Endothelial cell of umbilical vein (primary cell): ENCODE measurements at regions not wholly inside any gene's neighbourhood (a gene's known extent, or its start where the extent isn't known, plus 50 kb on each side); places are given as distances from the start of the nearest gene placed in this dataset.

Experiments used
- BruUV-seq: library from RNA; stranded (reverse); fragments of 400-500 nt; replicated peaks from 2 replicates; lab custom pipeline; 2021; lab: Mats Ljungman, UMichigan
- CTCF ChIA-PET: fragments of 300-600, 350-600 bp; sonication (Branson Sonifier 250); formaldehyde crosslinking; loops from one replicate; lab custom pipeline; 2021; ENCODE audit warnings: antibody characterized with exemption, inconsistent platforms; lab: Charles Lee
- POLR2A ChIA-PET: fragments of 300-600, 350-600 bp; sonication (Branson Sonifier 250); formaldehyde crosslinking; loops from one replicate; lab custom pipeline; 2021; ENCODE audit warnings: antibody characterized with exemption, inconsistent platforms; lab: Charles Lee
- DNase-seq: peaks from one replicate; pipeline ENCODE4 v3.0.0-alpha.2; 2011; ENCODE audit warnings: low read depth, low spot score
- FAIRE-seq: peaks from 2 replicates; lab custom pipeline; 2011; peaks lifted over from hg19 to GRCh38; lab: Jason Lieb, UNC
- H2AFZ ChIP-seq: 2 replicates; pipeline ENCODE4 v1.6.0; 2012; ENCODE audit warnings: low read depth, low read length, control low read depth, inconsistent platforms
- H3K27ac ChIP-seq: 2 replicates; pipeline ENCODE4 v1.5.1; 2011; ENCODE audit warnings: low read depth, mild to moderate bottlenecking, control low read depth, low read length, moderate library complexity; ENCODE audit not compliant: insufficient read depth
- H3K27me3 ChIP-seq, 2 experiments: 2 replicates each; pipeline versions ENCODE4 v1.6.0 to v1.6.1; 2011; ENCODE audit warnings: low read length in 2 of 2, mixed read lengths in 1 of 2; ENCODE audit not compliant: control insufficient read depth in 2 of 2, insufficient read depth in 2 of 2
- H3K36me3 ChIP-seq, 2 experiments: 2 replicates in 1 of 2; 3 replicates in 1 of 2; pipeline ENCODE4 v1.5.1; 2011; ENCODE audit warnings: low read length in 2 of 2, mild to moderate bottlenecking in 1 of 2, moderate library complexity in 1 of 2; ENCODE audit not compliant: control insufficient read depth in 2 of 2, insufficient read depth in 2 of 2; ENCODE audit errors: extremely low read depth in 1 of 2
- H3K4me1 ChIP-seq: 3 replicates; pipeline ENCODE4 v1.5.1; 2011; ENCODE audit warnings: mild to moderate bottlenecking, low read length; ENCODE audit not compliant: control insufficient read depth, insufficient read depth; ENCODE audit errors: extremely low read depth
- H3K4me2 ChIP-seq: 2 replicates; pipeline ENCODE4 v1.6.1; 2011; ENCODE audit warnings: low read length, control low read depth, mixed read lengths; ENCODE audit not compliant: insufficient read depth
- H3K4me3 ChIP-seq, 3 experiments: fragments of 200-600 bp in 1 of 3; sonication (generic), shearing (Covaris generic) in 1 of 3; replicated peaks in 1 of 3; 2 replicates each; pipeline ENCODE4 v1.5.1; 2011 to 2016; ENCODE audit warnings: control low read depth in 3 of 3, low read length in 3 of 3, mild to moderate bottlenecking in 2 of 3, inconsistent platforms in 1 of 3, low read depth in 1 of 3, moderate library complexity in 1 of 3; ENCODE audit not compliant: insufficient read depth in 1 of 3
- H3K79me2 ChIP-seq: 2 replicates; pipeline ENCODE4 v1.6.0; 2012; ENCODE audit warnings: low read length, inconsistent platforms; ENCODE audit not compliant: control insufficient read depth, insufficient read depth
- H3K9ac ChIP-seq: replicated peaks from 2 replicates; pipeline ENCODE3; 2011; ENCODE audit warnings: low read length, control low read depth; ENCODE audit not compliant: insufficient read depth; ENCODE audit errors: extremely low read depth
- H3K9me1 ChIP-seq: replicated peaks from 3 replicates; pipeline ENCODE4 v1.6.0; 2011; ENCODE audit warnings: mild to moderate bottlenecking, low read length; ENCODE audit not compliant: control insufficient read depth, insufficient read depth; ENCODE audit errors: extremely low read depth
- H3K9me3 ChIP-seq: replicated peaks from 2 replicates; pipeline ENCODE4 v1.5.1; 2012; ENCODE audit warnings: low read length, inconsistent platforms; ENCODE audit not compliant: control insufficient read depth, insufficient read depth
- H4K20me1 ChIP-seq: replicated peaks from 2 replicates; pipeline ENCODE3; 2011; ENCODE audit warnings: mild to moderate bottlenecking, low read length; ENCODE audit not compliant: control insufficient read depth, insufficient read depth; ENCODE audit errors: extremely low read depth
- CTCF ChIP-seq, 2 donors: IDR thresholded peaks; 1 replicate in 1 of 2; 2 replicates in 1 of 2; pipeline ENCODE4 v1.5.1; 2011; ENCODE audit warnings: low read length in 2 of 2, mild to moderate bottlenecking in 2 of 2, moderate library complexity in 2 of 2, control low read depth in 1 of 2, inconsistent platforms in 1 of 2, low read depth in 1 of 2; ENCODE audit not compliant: insufficient read depth in 1 of 2; ENCODE audit errors: extremely low read depth in 1 of 2
- EZH2 ChIP-seq: IDR thresholded peaks from 2 replicates; pipeline ENCODE4 v1.6.1; 2012; ENCODE audit warnings: borderline replicate concordance, low read depth, mild to moderate bottlenecking, moderate library complexity, low read length, inconsistent platforms; ENCODE audit not compliant: severe bottlenecking
- FOS ChIP-seq: IDR thresholded peaks from 2 replicates; pipeline ENCODE4 v1.6.1; 2011; ENCODE audit warnings: mild to moderate bottlenecking, low read length, moderate library complexity, borderline replicate concordance; ENCODE audit not compliant: insufficient read depth
- GATA2 ChIP-seq: IDR thresholded peaks from 2 replicates; pipeline ENCODE4 v1.7.0; 2011; ENCODE audit warnings: low read depth, mild to moderate bottlenecking, moderate library complexity, mixed read lengths, low read length; ENCODE audit not compliant: insufficient read length, insufficient read depth
- JUN ChIP-seq: IDR thresholded peaks from 2 replicates; pipeline ENCODE4 v1.6.1; 2011; ENCODE audit warnings: borderline replicate concordance, low read depth; ENCODE audit not compliant: insufficient read length, insufficient read depth
- MAX ChIP-seq: IDR thresholded peaks from 2 replicates; pipeline ENCODE4 v1.6.1; 2011; ENCODE audit not compliant: insufficient read depth, insufficient read length
- MYC ChIP-seq: IDR thresholded peaks from one replicate; pipeline ENCODE4 v1.6.1; 2011; ENCODE audit warnings: mild to moderate bottlenecking, low read depth, low read length
- POLR2A ChIP-seq: IDR thresholded peaks from 2 replicates; pipeline ENCODE4 v1.6.1; 2012; ENCODE audit warnings: low read depth, mild to moderate bottlenecking, control low read depth, low read length
- POLR2AphosphoS5 ChIP-seq: IDR thresholded peaks from 2 replicates; pipeline ENCODE4 v1.6.1; 2012; ENCODE audit warnings: low read depth, mild to moderate bottlenecking, control low read depth, low read length, moderate library complexity; ENCODE audit not compliant: insufficient read depth
- dilution Hi-C: fragments of 300-500 bp; cut with MboI; formaldehyde crosslinking; loops from one replicate; pipeline ENCODE4 v1.15.0; 2019; ENCODE audit warnings: low sequenced_read_pairs; ENCODE audit not compliant: extremely low pct_ligation_motif_present
- intact Hi-C: fragments of 100-400 bp; cut with micrococcal nuclease; formaldehyde crosslinking; loops from one replicate; pipeline ENCODE4 v1.10.0; 2022

- dilution Hi-C loops (no loop called here), intact Hi-C loops (no loop called here)
- no peak overlapping the region for H3K9ac ChIP-seq
- H3K4me2 ChIP-seq = no peak overlapping the region
- TF ChIP-seq POLR2A = no peak
- TF ChIP-seq MYC = no peak
- no peak for TF ChIP-seq MAX
- no peak for TF ChIP-seq FOS
- no peak for TF ChIP-seq JUN
- DNase-seq = no peak
- FAIRE-seq = no peak
- BruUV-seq = no TSS peak
- POLR2A ChIA-PET = no interaction called here
- no peaks in the 10 kb centered on the region for H3K4me1 ChIP-seq
- no peak overlapping the region for H3K4me3 ChIP-seq
- H3K27ac ChIP-seq = no peak overlapping the region
- H3K36me3 ChIP-seq = no peaks in the 10 kb centered on the region
- no peaks in the 10 kb centered on the region for H3K9me3 ChIP-seq
- H3K27me3 ChIP-seq = no peaks in the 10 kb centered on the region
- no peaks in the 10 kb centered on the region for H3K9me1 ChIP-seq
- CTCF ChIA-PET = no interaction called here
- no peaks in the 10 kb centered on the region for H4K20me1 ChIP-seq
- H2AFZ ChIP-seq = no peak overlapping the region
- no peaks in the 10 kb centered on the region for H3K79me2 ChIP-seq
These were observed 87.8 kb upstream of the LHX5 start for GRCh38 chr12:113559466-113559865.

GRCh38 chr12:113555226-113555625 is 83.6 kb upstream of the LHX5 start:
- Histone ChIP-seq H3K27ac (no peak overlapping the region), H3K27me3 (no peaks in the 10 kb centered on the region), H3K9me1 (no peaks in the 10 kb centered on the region), H3K4me3 (no peak overlapping the region), H3K4me2 (no peak overlapping the region), H3K79me2 (no peaks in the 10 kb centered on the region), H3K9me3 (no peaks in the 10 kb centered on the region), H3K9ac (no peak overlapping the region), H4K20me1 (no peaks in the 10 kb centered on the region), H3K4me1 (no peaks in the 10 kb centered on the region), H2AFZ (no peak overlapping the region), H3K36me3 (no peaks in the 10 kb centered on the region)
- intact Hi-C loops = no loop called here
- ChIA-PET CTCF (no interaction called here), POLR2A (no interaction called here)
- no peak for FAIRE-seq
- TF ChIP-seq POLR2AphosphoS5 = no peak
- no peak for TF ChIP-seq FOS
- TF ChIP-seq CTCF (IDR thresholded peaks at IDR 0.05; ENCODE audit: extremely low read depth in 1 of 2, insufficient read depth in 1 of 2, low read depth in 1 of 2, low read length in 2 of 2) = no peak
- TF ChIP-seq EZH2 = no peak
- TF ChIP-seq GATA2 = no peak
- no peak for TF ChIP-seq POLR2A
- no peak for TF ChIP-seq MAX
- TF ChIP-seq MYC = no peak
- TF ChIP-seq JUN = no peak
- BruUV-seq = no TSS peak
- dilution Hi-C loops = no loop called here
- DNase-seq = no peak
